K562 (cell line): ENCODE measurements at regions not wholly inside any gene's neighbourhood (a gene's known extent, or its start where the extent isn't known, plus 50 kb on each side); places are given as distances from the start of the nearest gene placed in this dataset.

Experiments used
- ATAC-seq: fragments of 200-7000 bp; cut with Tn5 transposase; 3 replicates; pipeline ENCODE4 v1.9.1; 2020; ENCODE audit warnings: moderate library complexity
- BruUV-seq: library from RNA; stranded (reverse); fragments of 400-500 nt; replicated peaks from 2 replicates; lab custom pipeline; 2021; lab: Mats Ljungman, UMichigan
- CTCF ChIA-PET: fragments of 300-600 bp; formaldehyde crosslinking; extraction: SDS; loops from one replicate; lab custom pipeline; 2021; ENCODE audit warnings: low intra/inter-chr PET ratio; lab: Yijun Ruan, JAX
- POLR2A ChIA-PET: fragments of 300-600, 350-650 bp; sonication (Branson Sonifier 250); formaldehyde crosslinking; extraction: SDS; loops from one replicate; lab custom pipeline; 2021; ENCODE audit warnings: antibody characterized with exemption, inconsistent platforms; lab: Yijun Ruan, JAX
- DNase-seq, 4 experiments: peaks; one replicate each; pipeline versions ENCODE4 v3.0.0 to v3.0.0-alpha.2; 2011 to 2018; ENCODE audit warnings: low spot score in 3 of 4, mixed read lengths in 3 of 4; ENCODE audit errors: extremely low read depth in 1 of 4
- FAIRE-seq: peaks from 2 replicates; lab custom pipeline; 2011; peaks lifted over from hg19 to GRCh38; lab: Jason Lieb, UNC
- H2AFZ ChIP-seq: 2 replicates; pipeline ENCODE4 v1.6.0; 2011; ENCODE audit warnings: low read depth, low read length, control low read depth, inconsistent platforms
- H3K27ac ChIP-seq: fragments of 200-600 bp; 3 replicates; pipeline ENCODE4 v1.8.0; 2011; ENCODE audit warnings: low read depth, mild to moderate bottlenecking, control low read depth, inconsistent platforms, low read length, moderate library complexity, mixed read lengths; ENCODE audit errors: extremely low read depth
- H3K27me3 ChIP-seq, 2 experiments: fragments of 300-600 bp in 1 of 2; 2 replicates in 1 of 2; 3 replicates in 1 of 2; pipeline versions ENCODE4 v1.6.0 to v1.8.0; 2011; ENCODE audit warnings: inconsistent platforms in 2 of 2, low read length in 2 of 2, mild to moderate bottlenecking in 1 of 2, mixed read lengths in 1 of 2, moderate library complexity in 1 of 2; ENCODE audit not compliant: control insufficient read depth in 2 of 2, insufficient read depth in 2 of 2
- H3K36me3 ChIP-seq: fragments of 300-600 bp; 3 replicates; pipeline ENCODE4 v1.8.0; 2011; ENCODE audit warnings: mild to moderate bottlenecking, low read length, inconsistent platforms; ENCODE audit not compliant: control insufficient read depth, insufficient read depth
- H3K4me1 ChIP-seq, 2 experiments: fragments of 200-600 bp in 1 of 2; replicated peaks in 1 of 2; 2 replicates in 1 of 2; 3 replicates in 1 of 2; pipeline versions ENCODE4 v1.5.1 to v1.8.0; 2011; ENCODE audit warnings: inconsistent platforms in 2 of 2, low read length in 2 of 2, mild to moderate bottlenecking in 1 of 2, mixed read lengths in 1 of 2, moderate library complexity in 1 of 2; ENCODE audit not compliant: control insufficient read depth in 2 of 2, insufficient read depth in 2 of 2
- H3K4me2 ChIP-seq: 2 replicates; pipeline ENCODE4 v1.6.1; 2011; ENCODE audit warnings: low read length, control low read depth, inconsistent platforms, mixed read lengths; ENCODE audit not compliant: insufficient read depth
- H3K4me3 ChIP-seq: fragments of 200-600 bp; sonication (generic), shearing (Covaris generic); 2 replicates; pipeline ENCODE4 v1.5.1; 2016; ENCODE audit warnings: control low read depth, inconsistent platforms
- H3K79me2 ChIP-seq: fragments of 200-600 bp; 3 replicates; pipeline ENCODE4 v1.8.0; 2011; ENCODE audit warnings: low read length, inconsistent platforms; ENCODE audit not compliant: control insufficient read depth, insufficient read depth
- H3K9ac ChIP-seq, 2 experiments: 2 replicates each; pipeline versions ENCODE4 v1.6.0 to v1.6.1; 2011; ENCODE audit warnings: low read depth in 2 of 2, low read length in 2 of 2, control low read depth in 1 of 2, inconsistent platforms in 1 of 2, mild to moderate bottlenecking in 1 of 2, mixed read lengths in 1 of 2; ENCODE audit not compliant: insufficient read depth in 1 of 2
- H3K9me1 ChIP-seq: one replicate; pipeline ENCODE4 v1.6.0; 2011; ENCODE audit warnings: inconsistent platforms, mild to moderate bottlenecking, low read length, moderate library complexity; ENCODE audit not compliant: control insufficient read depth, insufficient read depth
- H3K9me3 ChIP-seq: replicated peaks from 2 replicates; pipeline ENCODE4 v1.5.1; 2011; ENCODE audit warnings: low read depth, low read length, inconsistent platforms; ENCODE audit not compliant: control insufficient read depth, insufficient read depth
- H4K20me1 ChIP-seq: replicated peaks from 2 replicates; pipeline ENCODE4 v1.6.1; 2011; ENCODE audit warnings: low read length, inconsistent platforms, mixed read lengths; ENCODE audit not compliant: control insufficient read depth, insufficient read depth
- ATF1 ChIP-seq, 2 experiments: fragments of 450-650 bp in 1 of 2; IDR thresholded peaks; 2 replicates each; pipeline ENCODE4 v1.6.1; 2016; ENCODE audit warnings: missing compliant biosample characterization in 1 of 2, missing genetic modification characterization in 1 of 2
- CCNT2 ChIP-seq: IDR thresholded peaks from 2 replicates; pipeline ENCODE4 v1.6.1; 2011; ENCODE audit warnings: borderline replicate concordance, low read depth, mild to moderate bottlenecking, moderate library complexity, mixed read lengths, low read length; ENCODE audit not compliant: insufficient read length; ENCODE audit errors: extremely low read depth
- DACH1 ChIP-seq: fragments of 450-650 bp; IDR thresholded peaks from 2 replicates; pipeline ENCODE4 v1.6.1; 2018; ENCODE audit not compliant: partially characterized antibody
- GTF3C2 ChIP-seq: IDR thresholded peaks from 3 replicates; pipeline ENCODE4 v1.6.1; 2011; ENCODE audit warnings: borderline replicate concordance, mild to moderate bottlenecking, moderate library complexity; ENCODE audit not compliant: insufficient read length; ENCODE audit errors: extremely low read depth
- KLF1 ChIP-seq: fragments of 450-650 bp; IDR thresholded peaks from 2 replicates; pipeline ENCODE4 v1.6.1; 2016; ENCODE audit warnings: missing genetic modification characterization, missing compliant biosample characterization
- MTA2 ChIP-seq: fragments of 450-650 bp; IDR thresholded peaks from 2 replicates; pipeline ENCODE4 v1.6.1; 2016; ENCODE audit warnings: low read depth
- RFX1 ChIP-seq: fragments of 450-650 bp; IDR thresholded peaks from 2 replicates; pipeline ENCODE4 v1.6.1; 2016; ENCODE audit warnings: mild to moderate bottlenecking, moderate library complexity
- TFAM ChIP-seq: fragments of 250-450 bp; sonication (Bioruptor Pico); conservative IDR thresholded peaks from 2 replicates; pipeline ENCODE4 v1.5.0; 2021; ENCODE audit warnings: mild to moderate bottlenecking, moderate library complexity
- ZNF592 ChIP-seq: fragments of 450-650 bp; IDR thresholded peaks from 2 replicates; pipeline ENCODE4 v1.6.1; 2017; ENCODE audit warnings: antibody characterized with exemption, mild to moderate bottlenecking
- WGBS: fragments of 100-300 bp; shearing (Covaris generic); methylation state at CpG from one replicate; pipeline ENCODE4 v1.1.6; 2016; ENCODE audit warnings: low coverage, mixed read lengths; ENCODE audit not compliant: insufficient coverage; ENCODE audit errors: missing lambda C conversion rate; 5-methylcytosine and 5-hydroxymethylcytosine counted together
- in situ Hi-C: fragments of 300-500 bp; cut with MboI; formaldehyde crosslinking; loops from 4 replicates; pipeline ENCODE4 v1.15.0; 2018; ENCODE audit warnings: inconsistent platforms, mixed read lengths
- intact Hi-C: fragments of 100-400 bp; cut with micrococcal nuclease; formaldehyde crosslinking; loops from 2 replicates; pipeline ENCODE4 v1.14.2; 2022

GRCh38 chr20:41870869-41871462 lies 252.8 kb upstream of the CHD6 start:
- POLR2A ChIA-PET = no interaction called here
- no peak for ATAC-seq
- no peaks in the 10 kb centered on the region for H4K20me1 ChIP-seq
- intact Hi-C loops (no loop called here), in situ Hi-C loops (no loop called here)
- FAIRE-seq = no peak
- H3K9me3 ChIP-seq = no peaks in the 10 kb centered on the region
- H3K4me1 ChIP-seq = no peaks in the 10 kb centered on the region
- BruUV-seq = no TSS peak
- no peaks in the 10 kb centered on the region for H3K79me2 ChIP-seq
- DNase-seq = no peak
- CTCF ChIA-PET = no interaction called here
- no peaks in the 10 kb centered on the region for H3K36me3 ChIP-seq
- H2AFZ ChIP-seq = no peak overlapping the region
- no peaks in the 10 kb centered on the region for H3K27me3 ChIP-seq
- H3K4me2 ChIP-seq = no peak overlapping the region
- H3K4me3 ChIP-seq = no peak overlapping the region
- WGBS = 0% methylated on average over 3 of the region's 3 CpGs
- no peak overlapping the region for H3K27ac ChIP-seq
- no peak for TF ChIP-seq TFAM
- peak; percentile 6; the same call in 1 of the 2 replicates for TF ChIP-seq RFX1
- no peak for TF ChIP-seq KLF1 (tag)
- TF ChIP-seq DACH1 = no peak
- TF ChIP-seq, all 486 proteins: peak for 1
- Histone ChIP-seq H3K9ac (no peak overlapping the region), H3K9me1 (no peaks in the 10 kb centered on the region)

GRCh38 chr20:41869261-41869660 lies 251.1 kb upstream of the CHD6 start:
- ATAC-seq = no peak
- Histone ChIP-seq H3K9me1 (no peaks in the 10 kb centered on the region), H4K20me1 (no peaks in the 10 kb centered on the region), H3K9ac (no peak overlapping the region), H3K9me3 (no peaks in the 10 kb centered on the region), H3K4me1 (no peaks in the 10 kb centered on the region), H3K27me3 (no peaks in the 10 kb centered on the region), H2AFZ (no peak overlapping the region), H3K36me3 (no peaks in the 10 kb centered on the region), H3K4me3 (no peak overlapping the region), H3K4me2 (no peak overlapping the region), H3K27ac (no peak overlapping the region), H3K79me2 (no peaks in the 10 kb centered on the region)
- no peak for DNase-seq
- no TSS peak for BruUV-seq
- in situ Hi-C loops (no loop called here), intact Hi-C loops (no loop called here)
- CTCF ChIA-PET = no interaction called here
- POLR2A ChIA-PET = no interaction called here
- 4% methylated on average over 2 of the region's 2 CpGs for WGBS
- no peak for FAIRE-seq
- no peak for TF ChIP-seq ATF1 (CRISPR knock-in tag; IDR thresholded peaks at IDR 0.05)
- TF ChIP-seq ATF1 (tag; IDR thresholded peaks at IDR 0.05) = no peak
- TF ChIP-seq MTA2 = no peak
- no peak for TF ChIP-seq ZNF592
- TF ChIP-seq GTF3C2 = no peak
- TF ChIP-seq CCNT2 = no peak
